Ovary (tissue), 3 donors: ENCODE measurements at regions not wholly inside any gene's neighbourhood (a gene's known extent, or its start where the extent isn't known, plus 50 kb on each side); places are given as distances from the start of the nearest gene placed in this dataset.

Experiments
- CTCF ChIP-seq, 3 donors: fragments of 450-650 bp in 2 of 3; fragments of 200-600 bp in 1 of 3; IDR thresholded peaks; one replicate each; pipeline versions ENCODE4 v1.5.1 to v1.8.0; 2016 to 2022; ENCODE audit warnings: antibody characterized with exemption in 3 of 3, mild to moderate bottlenecking in 1 of 3
- POLR2A ChIP-seq: fragments of 450-650 bp; IDR thresholded peaks from one replicate; pipeline ENCODE4 v1.6.1; 2017; ENCODE audit warnings: antibody characterized with exemption, mild to moderate bottlenecking, moderate library complexity
- donor health status: DM: no; HTN: no; CAD: no.

- TF ChIP-seq CTCF (IDR thresholded peaks at IDR 0.05) (no peak), POLR2A (no peak)
Measured at GRCh38 chr2:78065366-78065765, 543.2 kb upstream of the LRRTM4 start.
